ENCODE measurements at regions not wholly inside any gene's neighbourhood (a gene's known extent, or its start where the extent isn't known, plus 50 kb on each side); places are given as distances from the start of the nearest gene placed in this dataset.

DNA sequence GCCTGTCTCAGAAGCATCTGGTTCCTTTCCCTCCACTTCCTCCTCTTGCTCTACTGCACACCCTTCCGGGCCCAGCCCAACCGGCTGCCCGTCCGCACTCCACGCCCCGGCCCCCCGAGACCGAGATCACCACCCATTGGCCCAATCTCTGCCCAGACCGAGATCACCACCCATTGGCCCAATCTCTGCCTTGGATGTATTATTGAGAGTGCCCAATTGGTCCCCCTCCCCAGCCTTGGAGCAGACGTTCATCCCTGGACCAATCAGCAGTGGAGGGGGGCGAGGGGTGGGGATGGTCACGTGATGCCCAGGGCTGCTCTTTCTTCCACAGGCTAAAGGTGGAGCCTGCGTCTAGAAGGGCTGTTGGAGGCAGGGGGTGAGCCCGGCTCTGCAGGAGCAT lies 75.6 kb upstream of the TMEM132C start:
- no peak for DNase-seq

DNA sequence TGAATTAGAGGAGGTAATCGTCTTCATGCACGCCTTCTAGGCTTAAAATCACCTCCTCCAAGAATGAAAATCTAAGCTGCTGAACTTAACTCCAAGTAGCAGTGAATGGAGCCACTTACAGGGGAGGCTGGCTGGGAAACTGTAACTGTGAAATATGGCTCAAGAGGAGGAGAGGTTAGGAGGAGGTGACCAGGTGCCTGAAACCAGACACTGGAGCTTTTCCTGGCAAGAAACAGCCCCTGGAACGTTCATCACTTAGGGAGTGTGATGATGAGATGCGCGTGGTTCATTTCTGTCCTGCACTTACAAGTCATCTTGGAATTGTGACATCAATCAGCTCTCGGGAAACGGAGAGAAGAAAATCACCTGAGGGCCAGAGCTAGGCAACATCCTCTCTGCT lies 62.3 kb upstream of the TMEM132C start:
- no peak for DNase-seq

DNA sequence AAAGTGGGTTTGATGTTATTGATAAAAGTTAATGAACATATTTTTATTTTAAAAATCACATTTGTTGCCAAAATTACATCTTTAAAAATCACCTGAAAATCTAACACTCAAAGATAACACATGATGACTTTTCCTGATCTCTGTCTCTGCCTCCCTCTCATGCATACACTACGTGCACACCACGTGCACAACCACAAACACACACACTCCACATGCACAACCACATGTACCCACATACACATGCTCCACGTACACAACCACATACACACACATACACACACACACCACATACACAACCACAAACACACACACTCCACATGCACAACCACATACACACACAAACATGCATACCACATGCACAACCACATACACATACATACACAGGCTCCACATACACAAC lies 61.8 kb upstream of the TMEM132C start:
- DNase-seq = no peak

DNA sequence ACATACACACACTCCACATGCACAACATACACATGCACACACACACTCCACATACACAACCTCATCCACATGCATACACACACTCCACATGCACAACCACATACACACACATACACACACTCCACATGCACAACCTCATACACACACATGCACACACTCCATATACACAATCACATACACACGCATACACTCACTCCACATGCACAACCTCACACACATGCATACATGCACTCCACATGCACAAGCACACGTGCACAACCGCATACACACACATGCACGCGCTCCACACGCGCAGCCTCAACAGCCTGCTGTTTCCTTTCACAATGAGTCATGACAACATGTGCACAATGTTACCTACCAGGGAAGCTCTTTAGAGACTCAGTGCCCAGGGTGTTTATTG lies 61.2 kb upstream of the TMEM132C start:
- DNase-seq = no peak

All from CD4-positive, alpha-beta T cell treated with Interleukin-17A for 1 hour (primary cell).